VCaP (cell line): ENCODE measurements at regions not wholly inside any gene's neighbourhood (a gene's known extent, or its start where the extent isn't known, plus 50 kb on each side); places are given as distances from the start of the nearest gene placed in this dataset.

Source experiments
- H3K27ac ChIP-seq: fragments of 450-650 bp; 2 replicates; pipeline ENCODE4 v1.5.1; 2017
- CTCF ChIP-seq: fragments of 450-650 bp; conservative IDR thresholded peaks from 2 replicates; pipeline ENCODE4 v1.5.1; 2017; ENCODE audit warnings: mild to moderate bottlenecking, moderate library complexity

DNA sequence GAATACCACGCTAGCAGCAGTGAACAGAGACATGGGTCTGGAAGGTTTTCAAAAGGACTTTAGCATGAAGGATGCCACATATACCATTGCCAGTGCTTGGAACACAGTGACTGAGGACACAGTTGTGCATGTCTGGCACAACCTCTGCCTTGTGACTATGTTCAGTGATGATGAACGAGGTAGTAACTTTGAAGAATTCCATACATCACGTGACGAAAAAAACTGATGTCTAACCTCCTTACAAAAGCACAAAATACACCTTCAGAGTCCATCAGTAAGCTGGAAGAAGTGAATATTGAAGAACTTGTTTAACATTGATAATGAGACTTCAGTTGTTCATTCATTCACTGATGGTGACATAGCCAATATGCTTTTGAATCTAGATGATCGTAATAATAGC lies 594.8 kb upstream of the GRM7 start:
- TF ChIP-seq CTCF: no peak
- H3K27ac ChIP-seq: no peak overlapping the region

GRCh38 chr3:6273878-6274277 lies 587.0 kb upstream of the GRM7 start:
- no peak overlapping the region for H3K27ac ChIP-seq

GRCh38 chr3:6281662-6282061 lies 579.3 kb upstream of the GRM7 start:
- no peak overlapping the region for H3K27ac ChIP-seq
- TF ChIP-seq CTCF: no peak

More at GRCh38 chr3:6273878-6274277, 587.0 kb upstream of the GRM7 start:
- no peak for TF ChIP-seq CTCF

- no peak for TF ChIP-seq CTCF
- H3K27ac ChIP-seq: no peak overlapping the region
Measured at GRCh38 chr3:6282918-6283317, 578.0 kb upstream of the GRM7 start.

GRCh38 chr3:6287088-6287875 lies 573.6 kb upstream of the GRM7 start:
- no peak overlapping the region for H3K27ac ChIP-seq
- TF ChIP-seq CTCF: no peak

GRCh38 chr3:6301626-6302025 lies 559.3 kb upstream of the GRM7 start:
- H3K27ac ChIP-seq: no peak overlapping the region

GRCh38 chr3:6315906-6316305 lies 545.0 kb upstream of the GRM7 start:
- TF ChIP-seq CTCF: no peak
- peak overlapping the region; percentile 39 for H3K27ac ChIP-seq

More at GRCh38 chr3:6301626-6302025, 559.3 kb upstream of the GRM7 start:
- TF ChIP-seq CTCF: no peak
